ENCODE measurements at regions not wholly inside any gene's neighbourhood (a gene's known extent, or its start where the extent isn't known, plus 50 kb on each side); places are given as distances from the start of the nearest gene placed in this dataset.
"Not testable (repeated sequence)": the region's sequence is repeated elsewhere in the genome, so short reads cannot be mapped to it uniquely, and the experiment has no call there.

DNA sequence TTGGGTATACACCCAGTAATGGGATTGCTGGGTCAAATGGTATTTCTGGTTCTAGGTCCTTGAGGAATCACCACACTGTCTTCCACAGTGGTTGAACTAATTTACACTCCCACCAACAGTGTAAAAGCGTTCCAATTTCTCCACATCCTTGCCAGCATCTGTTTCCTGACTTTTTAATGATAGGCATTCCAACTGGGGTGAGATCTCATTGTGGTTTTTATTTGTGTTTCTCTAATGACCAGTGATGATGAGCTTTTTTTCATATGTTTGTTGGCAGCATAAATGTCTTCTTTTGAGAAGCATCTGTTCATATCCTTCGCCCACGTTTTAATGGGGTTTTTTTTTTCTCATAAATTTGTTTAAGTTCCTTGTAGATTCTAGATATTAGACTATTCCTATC, 448.3 kb upstream of the RGMB start:
- not testable (repeated sequence) for H3K27me3 ChIP-seq, DNase-seq, H3K36me3 ChIP-seq, H3K9me3 ChIP-seq, H3K4me3 ChIP-seq

DNA sequence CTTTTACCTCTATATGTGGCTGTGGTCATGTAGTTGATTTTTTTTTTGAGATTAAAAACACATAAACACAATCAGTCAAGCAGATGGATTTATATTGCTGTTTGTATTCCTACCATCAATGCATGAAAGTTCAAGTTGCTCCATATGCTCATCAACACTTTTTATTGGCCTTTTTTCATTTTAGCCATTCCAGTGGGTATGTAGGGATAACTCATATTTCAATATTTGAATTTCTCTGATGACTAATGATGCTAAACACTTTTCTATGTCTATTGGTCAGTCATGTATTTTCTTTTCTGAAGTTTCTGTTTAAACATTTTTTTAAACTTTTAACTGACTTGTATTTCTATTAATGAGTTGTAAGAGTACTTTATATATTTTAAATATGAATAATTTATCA, 445.4 kb upstream of the RGMB start:
- Histone ChIP-seq H3K9me3 (peaks cover under 1% of the 10 kb centered on the region; the same call in 1 of the 2 replicates), H3K36me3 (no peaks in the 10 kb centered on the region), H3K4me3 (no peak overlapping the region), H3K27me3 (no peaks in the 10 kb centered on the region)
- DNase-seq, result no peak

DNA sequence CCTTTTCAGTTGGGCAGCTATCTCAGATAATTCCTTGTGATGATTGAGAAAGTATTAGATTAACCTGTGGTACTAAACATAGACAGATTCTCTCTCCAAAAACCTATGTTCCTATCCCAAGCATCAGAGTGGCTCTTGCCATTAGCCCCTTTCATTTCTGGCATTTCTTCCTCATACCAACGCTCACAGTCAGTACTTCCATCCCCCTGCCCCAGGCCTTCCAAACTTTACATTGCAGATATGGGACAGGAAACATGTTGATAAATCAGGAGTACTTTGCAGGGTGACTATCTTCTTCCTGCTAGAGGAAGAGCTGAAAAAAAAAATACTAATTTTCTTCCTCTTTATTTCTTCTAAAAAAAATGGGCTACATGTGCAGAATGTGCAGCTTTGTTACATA, 442.6 kb upstream of the RGMB start:
- H3K36me3 ChIP-seq, result no peaks in the 10 kb centered on the region
- peaks cover 3% of the 10 kb centered on the region; the same call in 1 of the 2 replicates for H3K9me3 ChIP-seq
- H3K27me3 ChIP-seq, result no peaks in the 10 kb centered on the region
- H3K4me3 ChIP-seq, result no peak overlapping the region
- no peak for DNase-seq

DNA sequence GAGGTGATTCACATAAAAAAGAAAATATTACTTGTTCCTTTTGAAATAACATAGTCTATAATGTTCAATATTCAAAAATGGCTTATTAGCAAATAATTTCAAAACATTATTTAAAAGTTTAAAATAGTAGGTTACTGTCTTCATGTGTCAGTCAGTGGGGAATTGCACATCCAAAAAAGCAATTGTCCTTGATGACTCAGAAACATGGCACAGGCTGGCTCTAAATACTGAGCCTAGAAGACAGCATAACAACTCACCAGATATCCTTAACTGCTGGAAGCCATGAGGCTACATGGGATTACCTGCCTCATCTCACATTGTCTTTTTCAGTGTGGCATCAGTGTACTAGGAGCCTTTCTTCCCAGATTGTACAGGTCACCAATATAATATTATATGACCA, 439.5 kb upstream of the RGMB start:
- no peaks in the 10 kb centered on the region for H3K27me3 ChIP-seq
- peaks cover 3% of the 10 kb centered on the region; the same call in 1 of the 2 replicates for H3K9me3 ChIP-seq
- no peak for DNase-seq
- no peaks in the 10 kb centered on the region for H3K36me3 ChIP-seq
- H3K4me3 ChIP-seq, result no peak overlapping the region

DNA sequence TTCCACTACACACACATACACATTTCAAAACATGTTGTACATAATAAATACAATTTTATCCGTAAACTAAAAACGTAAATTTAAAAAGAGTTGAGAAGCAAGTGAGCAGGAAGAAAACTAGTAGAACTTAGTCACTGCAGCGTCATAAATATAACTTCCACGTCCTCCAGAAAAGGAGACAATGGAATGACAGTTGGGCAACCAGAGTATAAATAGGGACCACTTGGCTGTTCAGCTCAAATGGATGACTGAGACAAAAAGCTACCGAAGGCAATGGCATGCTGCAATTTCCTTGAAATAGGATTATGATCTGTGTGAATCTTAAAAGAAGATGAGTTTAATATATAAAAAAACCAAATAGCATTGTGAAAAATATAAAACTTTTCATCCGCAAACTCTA, 438.5 kb upstream of the RGMB start:
- no peaks in the 10 kb centered on the region for H3K27me3 ChIP-seq
- peaks cover 3% of the 10 kb centered on the region; the same call in 1 of the 2 replicates for H3K9me3 ChIP-seq
- H3K4me3 ChIP-seq, result no peak overlapping the region
- H3K36me3 ChIP-seq, result no peaks in the 10 kb centered on the region
- DNase-seq, result no peak

DNA sequence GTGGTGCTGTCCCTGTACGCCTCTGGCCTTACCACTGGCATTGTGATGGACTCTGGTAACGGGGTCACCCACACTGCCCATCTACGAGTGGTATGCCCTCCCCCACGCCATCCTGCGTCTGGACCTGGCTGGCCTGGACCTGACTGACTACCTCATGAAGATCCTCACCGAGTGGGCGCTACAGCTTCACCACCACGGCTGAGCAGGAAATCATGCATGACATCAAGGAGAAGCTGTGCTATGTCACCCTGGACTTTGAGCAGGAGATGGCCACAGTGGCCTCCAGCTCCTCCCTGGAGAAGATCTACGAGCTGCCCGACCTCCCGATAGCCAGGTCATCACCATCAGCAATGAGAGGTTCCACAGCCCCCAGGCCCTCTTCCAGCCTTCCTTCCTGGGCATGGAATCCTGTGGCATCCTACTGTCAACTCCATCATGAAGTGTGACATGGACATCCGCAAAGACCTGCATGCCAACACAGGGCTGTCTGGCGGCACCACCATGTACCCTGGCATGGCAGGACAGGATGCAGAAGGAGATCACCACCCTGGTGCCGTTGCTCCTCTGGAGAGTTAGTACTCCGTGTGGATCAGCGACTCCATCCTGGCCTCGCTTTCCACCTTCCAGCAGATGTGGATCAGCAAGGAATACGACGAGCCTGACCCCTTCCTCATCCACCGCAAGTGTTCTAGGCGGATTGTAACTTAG, 434.2 kb upstream of the RGMB start:
- no peaks in the 10 kb centered on the region for H3K36me3 ChIP-seq
- no peak for DNase-seq
- H3K4me3 ChIP-seq, result no peak overlapping the region
- H3K27me3 ChIP-seq, result no peaks in the 10 kb centered on the region
- H3K9me3 ChIP-seq, result peaks cover 2% of the 10 kb centered on the region; the same call in 1 of the 2 replicates

DNA sequence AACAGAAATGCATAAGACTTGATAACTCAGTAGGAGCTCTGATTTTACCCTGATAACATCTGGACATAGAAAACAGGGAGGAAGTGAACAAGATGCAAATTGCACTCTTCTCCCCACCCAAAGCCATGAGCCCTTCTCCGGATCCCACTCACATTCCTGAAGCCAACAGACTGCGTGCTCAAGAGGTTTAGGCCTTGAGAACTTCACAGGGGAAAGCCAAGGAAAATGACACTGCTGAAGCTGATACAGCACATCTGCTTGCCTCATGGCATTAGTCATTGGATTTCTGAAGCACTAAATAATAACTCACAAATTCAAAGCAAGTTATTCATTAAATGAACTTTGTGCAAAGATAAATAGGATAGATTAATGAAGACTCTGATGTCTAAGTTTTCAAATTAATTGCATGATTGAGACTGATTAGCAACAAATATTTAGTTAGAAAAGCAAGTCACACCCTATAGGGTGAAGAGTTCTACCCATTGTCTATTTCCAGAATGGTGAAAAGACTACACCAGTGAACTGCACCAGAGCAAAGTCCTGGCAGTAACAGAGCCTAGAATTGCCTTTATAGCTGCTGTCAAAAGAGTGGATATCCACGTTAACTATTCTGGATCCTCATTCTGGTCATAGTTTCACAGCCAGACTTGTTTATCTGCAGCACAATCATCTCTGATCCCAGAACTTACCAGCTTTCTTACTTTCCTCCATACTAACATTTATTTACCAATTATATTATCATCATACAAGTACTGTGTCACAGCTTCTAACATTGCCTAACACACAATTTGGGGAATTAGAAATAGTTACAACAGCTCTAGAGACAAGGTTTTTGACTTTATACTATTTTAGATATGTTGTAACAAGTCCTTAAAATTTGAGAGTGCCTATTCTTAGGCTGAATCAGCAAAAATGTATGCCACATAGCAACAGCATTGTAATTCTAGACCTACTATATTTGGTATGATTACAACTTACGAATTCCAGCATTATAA, 432.1 kb upstream of the RGMB start:
- DNase-seq, result no peak
- H3K9me3 ChIP-seq, result peaks cover 2% of the 10 kb centered on the region; the same call in 1 of the 2 replicates
- H3K27me3 ChIP-seq, result no peaks in the 10 kb centered on the region
- no peaks in the 10 kb centered on the region for H3K36me3 ChIP-seq
- H3K4me3 ChIP-seq, result no peak overlapping the region

DNA sequence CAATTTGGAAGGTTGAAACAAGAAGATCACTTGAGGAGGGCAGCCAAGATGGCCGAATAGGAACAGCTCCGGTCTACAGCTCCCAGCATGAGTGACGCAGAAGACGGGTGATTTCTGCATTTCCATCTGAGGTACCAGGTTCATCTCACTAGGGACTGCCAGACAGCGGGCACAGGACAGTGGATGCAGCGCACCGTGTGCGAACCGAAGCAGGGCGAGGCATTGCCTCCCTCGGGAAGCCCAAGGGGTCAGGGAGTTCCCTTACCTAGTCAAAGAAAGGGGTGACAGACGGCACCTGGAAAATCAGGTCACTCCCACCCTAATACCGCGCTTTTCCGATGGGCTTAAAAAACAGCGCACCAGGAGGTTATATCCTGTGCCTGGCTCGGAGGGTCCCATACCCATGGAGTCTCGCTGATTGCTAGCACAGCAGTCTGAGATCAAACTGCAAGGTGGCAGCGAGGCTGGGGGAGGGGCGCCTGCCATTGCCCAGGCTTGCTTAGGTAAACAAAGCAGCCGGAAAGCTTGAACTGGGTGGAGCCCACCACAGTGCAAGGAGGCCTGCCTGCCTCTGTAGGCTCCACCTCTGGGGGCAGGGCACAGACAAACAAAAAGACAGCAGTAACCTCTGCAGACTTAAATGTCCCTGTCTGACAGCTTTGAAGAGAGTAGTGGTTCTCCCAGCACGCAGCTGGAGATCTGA, 430.4 kb upstream of the RGMB start:
- not testable (repeated sequence) for DNase-seq, H3K9me3 ChIP-seq, H3K4me3 ChIP-seq, H3K36me3 ChIP-seq, H3K27me3 ChIP-seq

DNA sequence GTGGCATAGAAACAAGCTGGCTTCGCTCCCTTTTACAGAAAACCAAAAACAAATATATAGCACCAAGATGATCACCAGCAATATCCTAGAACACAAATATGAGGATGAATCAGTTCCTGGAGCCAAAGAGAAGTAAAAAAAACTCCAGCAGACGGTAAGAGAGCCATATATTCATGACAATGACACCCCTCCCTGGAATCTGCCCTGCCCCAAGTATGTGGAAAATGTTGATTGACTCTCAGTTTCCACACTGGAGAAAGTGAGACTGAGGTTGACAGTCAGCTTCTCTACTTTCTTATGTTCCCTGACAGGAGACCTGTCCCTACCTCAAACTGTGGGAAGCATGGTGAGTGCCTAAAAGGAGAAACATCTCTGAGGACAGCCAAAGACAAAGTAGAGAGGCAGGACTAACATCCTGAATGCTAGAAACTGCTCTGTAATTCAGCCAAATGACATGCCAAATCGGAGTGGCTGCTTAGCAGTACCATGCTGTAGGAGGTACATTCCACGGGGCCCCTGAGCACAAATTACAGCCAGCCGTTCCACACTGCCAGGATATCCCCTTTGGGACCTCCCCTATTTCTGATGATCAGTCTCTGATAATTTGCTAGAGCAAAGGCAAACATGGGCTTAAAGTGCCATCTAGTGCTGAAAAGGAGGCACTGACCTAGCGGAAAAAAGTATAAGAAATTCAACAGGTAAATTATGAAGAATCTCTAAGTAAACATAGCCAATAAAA, 424.0 kb upstream of the RGMB start:
- no peak for DNase-seq
- no peaks in the 10 kb centered on the region for H3K27me3 ChIP-seq
- H3K9me3 ChIP-seq, result peaks cover 19% of the 10 kb centered on the region
- H3K4me3 ChIP-seq, result no peak overlapping the region
- H3K36me3 ChIP-seq, result no peaks in the 10 kb centered on the region

DNA sequence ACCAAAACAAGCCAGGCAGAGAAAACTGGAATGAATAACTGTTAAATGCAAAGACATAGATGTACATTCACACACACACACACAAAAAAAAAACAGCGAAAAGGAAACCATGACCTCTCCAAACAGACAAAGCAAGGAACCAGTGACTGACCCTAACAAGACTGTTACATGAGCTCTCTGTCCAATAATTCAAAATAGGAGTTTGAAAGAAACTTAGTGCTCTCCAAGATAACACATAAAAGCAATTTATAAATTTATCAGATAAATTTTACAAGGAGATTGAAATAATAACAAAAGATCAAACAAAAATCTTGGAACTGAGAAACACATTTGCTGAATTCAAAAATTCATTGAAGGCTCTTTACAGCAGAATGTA, 423.5 kb upstream of the RGMB start:
- Histone ChIP-seq H3K36me3 (no peaks in the 10 kb centered on the region), H3K4me3 (no peak overlapping the region), H3K9me3 (peaks cover 19% of the 10 kb centered on the region), H3K27me3 (no peaks in the 10 kb centered on the region)
- DNase-seq, result no peak

DNA sequence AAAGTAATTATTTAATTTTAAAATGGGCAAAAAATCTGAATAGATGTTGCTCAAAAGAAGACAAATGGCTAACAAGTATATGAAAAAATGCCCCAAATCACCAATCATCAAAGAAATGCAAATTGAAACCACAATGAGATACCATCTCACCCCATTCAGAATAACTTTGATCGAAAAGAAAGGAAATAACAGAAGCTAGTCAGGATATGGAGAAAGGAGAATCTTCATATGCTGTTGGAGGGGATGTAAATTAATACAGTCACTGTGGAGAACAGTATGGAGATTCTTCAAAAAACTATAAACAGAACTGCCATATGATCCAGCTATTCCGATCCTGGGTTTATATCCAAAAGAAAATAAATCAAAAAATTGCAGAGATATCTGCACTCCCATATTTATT, 418.5 kb upstream of the RGMB start:
- peaks cover 13% of the 10 kb centered on the region for H3K9me3 ChIP-seq
- H3K4me3 ChIP-seq, result no peak overlapping the region
- no peaks in the 10 kb centered on the region for H3K36me3 ChIP-seq

DNA sequence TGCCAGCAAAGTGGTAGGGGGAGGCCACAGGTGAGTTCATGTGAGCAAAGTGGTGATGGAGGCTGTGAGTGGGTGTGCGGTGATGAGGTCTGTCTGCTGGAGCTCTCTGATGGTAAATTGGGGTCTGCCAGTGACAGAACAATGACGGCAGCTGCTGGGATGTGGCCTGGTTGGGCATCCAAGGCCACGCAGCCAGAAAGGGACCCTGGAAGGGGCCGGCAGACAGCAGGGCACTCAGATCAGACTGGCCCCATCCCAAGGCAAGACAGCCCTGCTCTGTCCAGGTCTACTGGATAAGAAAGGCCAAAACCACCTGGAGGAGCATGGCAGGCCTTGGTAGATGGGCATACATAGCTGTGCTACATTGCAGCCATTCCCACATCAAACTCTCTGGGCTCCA, 412.9 kb upstream of the RGMB start:
- DNase-seq, result no peak
- Histone ChIP-seq H3K9me3 (peaks cover 4% of the 10 kb centered on the region; the same call in 1 of the 2 replicates), H3K36me3 (no peaks in the 10 kb centered on the region), H3K4me3 (no peak overlapping the region), H3K27me3 (no peaks in the 10 kb centered on the region)

More for the DNA sequence above, 418.5 kb upstream of the RGMB start:
- no peaks in the 10 kb centered on the region for H3K27me3 ChIP-seq
- no peak for DNase-seq

DNA sequence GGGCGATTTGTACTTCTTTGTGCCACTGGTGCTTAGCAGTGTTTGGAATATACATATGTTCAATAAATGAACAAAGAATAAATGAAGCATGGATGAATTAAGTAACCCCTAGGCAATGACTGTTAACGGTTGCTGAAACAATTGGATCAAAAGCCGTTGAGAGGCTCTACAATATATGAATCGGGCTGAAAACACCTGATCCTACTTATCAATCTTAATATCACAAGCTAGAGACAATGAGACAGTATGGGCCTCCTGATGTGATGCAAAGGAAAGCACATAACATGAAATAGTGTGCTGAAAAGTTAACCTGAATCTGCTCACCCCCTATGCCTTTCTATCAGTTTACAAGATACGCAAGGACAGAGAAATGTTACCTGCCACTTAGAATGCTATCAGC, 410.3 kb upstream of the RGMB start:
- Histone ChIP-seq H3K9me3 (peaks cover 4% of the 10 kb centered on the region; the same call in 1 of the 2 replicates), H3K36me3 (no peaks in the 10 kb centered on the region), H3K4me3 (no peak overlapping the region), H3K27me3 (no peaks in the 10 kb centered on the region)
- DNase-seq, result no peak

DNA sequence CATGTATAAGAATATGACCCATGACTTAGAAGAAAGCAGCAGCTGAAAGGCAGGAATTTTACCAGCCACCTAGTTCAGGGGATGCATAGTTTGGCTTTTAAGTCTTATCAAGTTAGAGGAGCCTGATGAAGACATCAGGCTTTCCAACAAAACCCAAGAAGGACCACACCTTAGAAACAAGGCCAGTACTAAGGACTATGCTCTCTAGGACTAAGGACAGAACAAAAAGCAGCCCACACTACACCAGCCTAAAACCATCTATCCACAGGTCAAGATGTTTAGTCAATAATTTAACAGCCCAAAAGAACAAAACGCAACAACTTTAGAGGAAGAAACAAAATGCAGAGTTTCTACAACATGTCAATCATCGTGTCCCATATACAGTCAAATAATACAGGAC, 408.9 kb upstream of the RGMB start:
- no peak for DNase-seq
- H3K27me3 ChIP-seq, result no peaks in the 10 kb centered on the region
- H3K9me3 ChIP-seq, result peaks cover under 1% of the 10 kb centered on the region; the same call in 1 of the 2 replicates
- H3K36me3 ChIP-seq, result no peaks in the 10 kb centered on the region
- H3K4me3 ChIP-seq, result no peak overlapping the region

DNA sequence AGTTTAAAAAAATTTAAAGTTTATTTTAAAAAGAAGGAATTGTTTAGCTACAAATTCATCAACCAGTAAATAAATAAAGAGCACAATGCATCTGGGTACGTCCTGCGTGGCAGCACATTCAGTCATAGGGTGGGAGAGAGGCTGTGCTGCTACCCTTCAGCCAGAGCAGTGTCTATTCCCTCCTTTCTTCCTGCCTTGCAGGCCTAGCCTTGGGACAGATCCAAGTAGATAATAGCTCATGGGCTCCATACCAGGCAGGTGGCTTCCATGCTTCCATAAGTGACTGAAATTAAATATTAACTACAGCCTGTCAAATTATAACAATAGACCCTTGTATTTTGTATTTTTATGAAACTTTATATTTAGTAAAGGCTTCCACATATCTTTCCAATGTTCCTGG, 408.3 kb upstream of the RGMB start:
- DNase-seq, result no peak
- Histone ChIP-seq H3K27me3 (no peaks in the 10 kb centered on the region), H3K36me3 (no peaks in the 10 kb centered on the region), H3K9me3 (no peaks in the 10 kb centered on the region), H3K4me3 (no peak overlapping the region)

DNA sequence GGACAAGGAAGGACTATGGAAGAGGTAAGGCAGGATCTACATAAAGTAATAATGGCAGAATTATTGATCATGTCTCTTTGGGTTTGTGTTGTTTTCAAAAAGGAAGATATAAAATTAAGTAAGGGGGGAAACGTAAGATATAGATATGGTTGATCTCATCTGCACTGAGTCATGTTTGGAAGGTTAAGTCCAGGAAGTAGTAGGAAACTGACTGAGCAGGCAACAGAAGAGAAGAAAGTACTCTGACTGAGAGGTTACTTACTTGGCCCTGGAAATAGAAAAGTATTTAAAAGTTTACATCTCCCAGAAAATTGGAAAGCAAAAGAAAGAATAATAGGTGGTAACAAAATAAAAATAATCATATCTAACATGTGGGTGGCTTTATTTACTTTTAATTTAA, 405.3 kb upstream of the RGMB start:
- H3K4me3 ChIP-seq, result no peak overlapping the region
- DNase-seq, result no peak
- H3K9me3 ChIP-seq, result no peaks in the 10 kb centered on the region; the same call in 1 of the 2 replicates
- H3K36me3 ChIP-seq, result no peaks in the 10 kb centered on the region
- H3K27me3 ChIP-seq, result no peaks in the 10 kb centered on the region

All from MG63 (cell line).